K562 (cell line): ENCODE measurements at regions not wholly inside any gene's neighbourhood (a gene's known extent, or its start where the extent isn't known, plus 50 kb on each side); places are given as distances from the start of the nearest gene placed in this dataset.

Experiments
- ATAC-seq: fragments of 200-7000 bp; cut with Tn5 transposase; 3 replicates; pipeline ENCODE4 v1.9.1; 2020; ENCODE audit warnings: moderate library complexity
- BruUV-seq: library from RNA; stranded (reverse); fragments of 400-500 nt; replicated peaks from 2 replicates; lab custom pipeline; 2021; lab: Mats Ljungman, UMichigan
- CTCF ChIA-PET: fragments of 300-600 bp; formaldehyde crosslinking; extraction: SDS; loops from one replicate; lab custom pipeline; 2021; ENCODE audit warnings: low intra/inter-chr PET ratio; lab: Yijun Ruan, JAX
- POLR2A ChIA-PET: fragments of 300-600, 350-650 bp; sonication (Branson Sonifier 250); formaldehyde crosslinking; extraction: SDS; loops from one replicate; lab custom pipeline; 2021; ENCODE audit warnings: antibody characterized with exemption, inconsistent platforms; lab: Yijun Ruan, JAX
- DNase-seq, 4 experiments: peaks; one replicate each; pipeline versions ENCODE4 v3.0.0 to v3.0.0-alpha.2; 2011 to 2018; ENCODE audit warnings: low spot score in 3 of 4, mixed read lengths in 3 of 4; ENCODE audit errors: extremely low read depth in 1 of 4
- FAIRE-seq: peaks from 2 replicates; lab custom pipeline; 2011; peaks lifted over from hg19 to GRCh38; lab: Jason Lieb, UNC
- H2AFZ ChIP-seq: 2 replicates; pipeline ENCODE4 v1.6.0; 2011; ENCODE audit warnings: low read depth, low read length, control low read depth, inconsistent platforms
- H3K27ac ChIP-seq: fragments of 200-600 bp; 3 replicates; pipeline ENCODE4 v1.8.0; 2011; ENCODE audit warnings: low read depth, mild to moderate bottlenecking, control low read depth, inconsistent platforms, low read length, moderate library complexity, mixed read lengths; ENCODE audit errors: extremely low read depth
- H3K27me3 ChIP-seq, 2 experiments: fragments of 300-600 bp in 1 of 2; 2 replicates in 1 of 2; 3 replicates in 1 of 2; pipeline versions ENCODE4 v1.6.0 to v1.8.0; 2011; ENCODE audit warnings: inconsistent platforms in 2 of 2, low read length in 2 of 2, mild to moderate bottlenecking in 1 of 2, mixed read lengths in 1 of 2, moderate library complexity in 1 of 2; ENCODE audit not compliant: control insufficient read depth in 2 of 2, insufficient read depth in 2 of 2
- H3K36me3 ChIP-seq: fragments of 300-600 bp; 3 replicates; pipeline ENCODE4 v1.8.0; 2011; ENCODE audit warnings: mild to moderate bottlenecking, low read length, inconsistent platforms; ENCODE audit not compliant: control insufficient read depth, insufficient read depth
- H3K4me1 ChIP-seq, 2 experiments: fragments of 200-600 bp in 1 of 2; replicated peaks in 1 of 2; 2 replicates in 1 of 2; 3 replicates in 1 of 2; pipeline versions ENCODE4 v1.5.1 to v1.8.0; 2011; ENCODE audit warnings: inconsistent platforms in 2 of 2, low read length in 2 of 2, mild to moderate bottlenecking in 1 of 2, mixed read lengths in 1 of 2, moderate library complexity in 1 of 2; ENCODE audit not compliant: control insufficient read depth in 2 of 2, insufficient read depth in 2 of 2
- H3K4me2 ChIP-seq: 2 replicates; pipeline ENCODE4 v1.6.1; 2011; ENCODE audit warnings: low read length, control low read depth, inconsistent platforms, mixed read lengths; ENCODE audit not compliant: insufficient read depth
- H3K4me3 ChIP-seq: fragments of 200-600 bp; sonication (generic), shearing (Covaris generic); 2 replicates; pipeline ENCODE4 v1.5.1; 2016; ENCODE audit warnings: control low read depth, inconsistent platforms
- H3K79me2 ChIP-seq: fragments of 200-600 bp; 3 replicates; pipeline ENCODE4 v1.8.0; 2011; ENCODE audit warnings: low read length, inconsistent platforms; ENCODE audit not compliant: control insufficient read depth, insufficient read depth
- H3K9ac ChIP-seq, 2 experiments: 2 replicates each; pipeline versions ENCODE4 v1.6.0 to v1.6.1; 2011; ENCODE audit warnings: low read depth in 2 of 2, low read length in 2 of 2, control low read depth in 1 of 2, inconsistent platforms in 1 of 2, mild to moderate bottlenecking in 1 of 2, mixed read lengths in 1 of 2; ENCODE audit not compliant: insufficient read depth in 1 of 2
- H3K9me1 ChIP-seq: one replicate; pipeline ENCODE4 v1.6.0; 2011; ENCODE audit warnings: inconsistent platforms, mild to moderate bottlenecking, low read length, moderate library complexity; ENCODE audit not compliant: control insufficient read depth, insufficient read depth
- H3K9me3 ChIP-seq: replicated peaks from 2 replicates; pipeline ENCODE4 v1.5.1; 2011; ENCODE audit warnings: low read depth, low read length, inconsistent platforms; ENCODE audit not compliant: control insufficient read depth, insufficient read depth
- H4K20me1 ChIP-seq: replicated peaks from 2 replicates; pipeline ENCODE4 v1.6.1; 2011; ENCODE audit warnings: low read length, inconsistent platforms, mixed read lengths; ENCODE audit not compliant: control insufficient read depth, insufficient read depth
- ARID3B ChIP-seq: fragments of 250-450 bp; sonication (Bioruptor Pico); IDR thresholded peaks from 2 replicates; pipeline ENCODE4 v1.4.0; 2020; ENCODE audit warnings: borderline replicate concordance
- CGGBP1 ChIP-seq: fragments of 250-450 bp; sonication (Bioruptor Pico); IDR thresholded peaks from 2 replicates; pipeline ENCODE4 v1.9.0; 2021; ENCODE audit warnings: mild to moderate bottlenecking
- DNMT1 ChIP-seq: fragments of 450-650 bp; IDR thresholded peaks from 2 replicates; pipeline ENCODE4 v1.6.1; 2016; ENCODE audit warnings: antibody characterized with exemption, mild to moderate bottlenecking
- FUS ChIP-seq: fragments of 200-400 bp; formaldehyde crosslinking; optimal IDR thresholded peaks from 2 replicates; pipeline ENCODE3; 2017; ENCODE audit warnings: low read depth, low read length
- HDAC1 ChIP-seq, 2 experiments: fragments of 450-650 bp; IDR thresholded peaks; 2 replicates each; pipeline ENCODE4 v1.6.1; 2016 to 2017; ENCODE audit warnings: inconsistent platforms in 1 of 2, mild to moderate bottlenecking in 1 of 2, moderate library complexity in 1 of 2
- HDAC6 ChIP-seq: IDR thresholded peaks from 2 replicates; pipeline ENCODE4 v1.6.1; 2012; ENCODE audit warnings: low read depth, mild to moderate bottlenecking, control low read depth, inconsistent platforms, low read length, moderate library complexity
- KAT2B ChIP-seq: IDR thresholded peaks from one replicate; pipeline ENCODE4 v1.6.1; 2012; ENCODE audit warnings: low read depth, mild to moderate bottlenecking, control low read depth, inconsistent platforms, low read length, moderate library complexity
- SRSF7 ChIP-seq: fragments of 200-400 bp; formaldehyde crosslinking; optimal IDR thresholded peaks from 2 replicates; pipeline ENCODE3; 2017; ENCODE audit warnings: mild to moderate bottlenecking, low read depth, low read length
- TCFL5 ChIP-seq: fragments of 250-450 bp; sonication (Bioruptor Pico); conservative IDR thresholded peaks from 2 replicates; pipeline ENCODE4 v1.6.1; 2021; ENCODE audit warnings: mild to moderate bottlenecking, moderate library complexity, matching md5 sums
- THRAP3 ChIP-seq: fragments of 450-650 bp; IDR thresholded peaks from 2 replicates; pipeline ENCODE4 v1.6.1; 2016; ENCODE audit warnings: mild to moderate bottlenecking, inconsistent platforms, borderline replicate concordance
- ZBTB1 ChIP-seq: sonication (generic); formaldehyde crosslinking; IDR thresholded peaks from 2 replicates; pipeline ENCODE4 v1.8.1; 2023; ENCODE audit warnings: missing genetic modification reagents, low read depth, mild to moderate bottlenecking, borderline replicate concordance
- ZBTB49 ChIP-seq: sonication (generic); formaldehyde crosslinking; IDR thresholded peaks from 2 replicates; pipeline ENCODE4 v1.8.0; 2022; ENCODE audit warnings: missing genetic modification reagents, mild to moderate bottlenecking, borderline replicate concordance
- ZFP30 ChIP-seq: fragments of 250-450 bp; sonication (Bioruptor Pico); IDR thresholded peaks from 2 replicates; pipeline ENCODE4 v1.8.0; 2022; ENCODE audit warnings: moderate library complexity, mild to moderate bottlenecking, inconsistent platforms, borderline replicate concordance
- ZNF551 ChIP-seq: fragments of 250-450 bp; sonication (Bioruptor Pico); IDR thresholded peaks from 2 replicates; pipeline ENCODE4 v1.5.0; 2021; ENCODE audit warnings: mild to moderate bottlenecking, moderate library complexity
- ZNF830 ChIP-seq: fragments of 250-450 bp; sonication (Bioruptor Pico); IDR thresholded peaks from 2 replicates; pipeline ENCODE4 v1.5.0; 2021; ENCODE audit warnings: mild to moderate bottlenecking
- WGBS: fragments of 100-300 bp; shearing (Covaris generic); methylation state at CpG from one replicate; pipeline ENCODE4 v1.1.6; 2016; ENCODE audit warnings: low coverage, mixed read lengths; ENCODE audit not compliant: insufficient coverage; ENCODE audit errors: missing lambda C conversion rate; 5-methylcytosine and 5-hydroxymethylcytosine counted together
- in situ Hi-C: fragments of 300-500 bp; cut with MboI; formaldehyde crosslinking; loops from 4 replicates; pipeline ENCODE4 v1.15.0; 2018; ENCODE audit warnings: inconsistent platforms, mixed read lengths
- intact Hi-C: fragments of 100-400 bp; cut with micrococcal nuclease; formaldehyde crosslinking; loops from 2 replicates; pipeline ENCODE4 v1.14.2; 2022

GRCh38 chr3:35422101-35422500 lies 217.2 kb upstream of the ARPP21 start (continued):
- TF ChIP-seq ZBTB49 (no peak), SRSF7 (no peak)
- TF ChIP-seq, all 486 proteins: peak for 0

GRCh38 chr3:35422836-35423601 lies 216.3 kb upstream of the ARPP21 start:
- ATAC-seq = no peak
- no peaks in the 10 kb centered on the region for H4K20me1 ChIP-seq
- no peaks in the 10 kb centered on the region for H3K79me2 ChIP-seq
- no peak for FAIRE-seq
- no peak overlapping the region for H3K27ac ChIP-seq
- no peaks in the 10 kb centered on the region for H3K9me1 ChIP-seq
- no peaks in the 10 kb centered on the region for H3K27me3 ChIP-seq
- no peak overlapping the region for H3K4me2 ChIP-seq
- in situ Hi-C loops (no loop called here), intact Hi-C loops (no loop called here)
- no peak for DNase-seq
- BruUV-seq = no TSS peak
- no peaks in the 10 kb centered on the region for H3K9me3 ChIP-seq
- H2AFZ ChIP-seq = no peak overlapping the region
- ChIA-PET CTCF (no interaction called here), POLR2A (interaction anchor here (0.6 kb wide), 1 partner anchor 983 kb away, joined by 4 read pairs; no protein-coding TSS in a partner anchor)
- no peak overlapping the region for H3K4me3 ChIP-seq
- 2% methylated on average over 6 of the region's 6 CpGs for WGBS
- H3K4me1 ChIP-seq = no peaks in the 10 kb centered on the region
- H3K36me3 ChIP-seq = no peaks in the 10 kb centered on the region
- H3K9ac ChIP-seq = no peak overlapping the region
- TF ChIP-seq ZNF551 (no peak), ARID3B (CRISPR knock-in tag) (no peak), DNMT1 (no peak), ZNF830 (CRISPR knock-in tag) (no peak), HDAC6 (no peak), CGGBP1 (CRISPR knock-in tag) (no peak), TCFL5 (CRISPR knock-in tag) (no peak), ZFP30 (CRISPR knock-in tag) (no peak), ZBTB1 (CRISPR knock-in tag) (no peak), KAT2B (no peak), FUS (no peak), HDAC1 (IDR thresholded peaks at IDR 0.05) (no peak), THRAP3 (no peak)
